ENCODE measurements at regions not wholly inside any gene's neighbourhood (a gene's known extent, or its start where the extent isn't known, plus 50 kb on each side); places are given as distances from the start of the nearest gene placed in this dataset.

DNA sequence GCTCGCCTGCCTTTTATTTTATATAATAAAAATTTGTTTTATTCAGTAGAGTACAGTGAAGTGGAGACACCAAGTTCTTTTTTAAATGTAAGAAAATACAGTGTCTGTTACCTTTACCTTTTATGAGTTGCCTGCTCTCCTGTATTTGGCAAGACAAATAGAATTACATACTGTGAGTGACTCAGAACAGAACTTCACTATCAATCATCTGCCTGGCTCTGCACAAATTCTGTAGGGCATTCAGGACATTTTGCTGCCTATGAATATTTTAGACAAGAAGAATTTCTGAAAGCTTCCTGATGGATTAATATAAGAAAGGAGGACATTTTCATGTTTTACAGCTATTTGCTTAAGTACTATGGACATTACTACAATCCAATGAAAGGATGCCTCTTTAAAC lies 135.4 kb upstream of the PHF14 start:
- Histone ChIP-seq H3K9ac (ENCODE audit: control insufficient read depth, extremely low read depth, insufficient read depth, low read length) (no peak overlapping the region), H3K27me3 (ENCODE audit: control insufficient read depth, extremely low read depth, insufficient read depth, low read length) (no peaks in the 10 kb centered on the region), H3K79me2 (ENCODE audit: control insufficient read depth, insufficient read depth, low read length) (no peaks in the 10 kb centered on the region), H3K9me3 (ENCODE audit: control insufficient read depth, low read depth, low read length) (no peaks in the 10 kb centered on the region), H3K4me1 (ENCODE audit: control insufficient read depth, extremely low read depth, insufficient read depth, low read length) (no peaks in the 10 kb centered on the region), H3K4me3 (ENCODE audit: control insufficient read depth in 2 of 3, extremely low read depth in 1 of 3, insufficient read depth in 2 of 3, low read depth in 1 of 3, low read length in 3 of 3) (no peak overlapping the region), H3K36me3 (ENCODE audit: control insufficient read depth in 2 of 2, extremely low read depth in 1 of 2, insufficient read depth in 2 of 2, low read length in 2 of 2) (no peaks in the 10 kb centered on the region), H4K20me1 (ENCODE audit: control insufficient read depth, extremely low read depth, insufficient read depth, low read length) (no peaks in the 10 kb centered on the region), H3K27ac (ENCODE audit: control insufficient read depth, insufficient read depth, low read length) (no peak overlapping the region), H3K9me1 (ENCODE audit: control insufficient read depth, extremely low read depth, insufficient read depth, low read length) (no peaks in the 10 kb centered on the region), H3K4me2 (ENCODE audit: control insufficient read depth, extremely low read depth, insufficient read depth, low read depth, low read length) (no peak overlapping the region), H2AFZ (ENCODE audit: control insufficient read depth, low read length) (no peak overlapping the region)
- dilution Hi-C loops (cut with MboI; ENCODE audit: extremely low pct_ligation_motif_present, low sequenced_read_pairs), result no loop called here
- FAIRE-seq (no peak), DNase-seq (ENCODE audit: low read depth, low spot score) (no peak)
- TF ChIP-seq, protein P1, sequence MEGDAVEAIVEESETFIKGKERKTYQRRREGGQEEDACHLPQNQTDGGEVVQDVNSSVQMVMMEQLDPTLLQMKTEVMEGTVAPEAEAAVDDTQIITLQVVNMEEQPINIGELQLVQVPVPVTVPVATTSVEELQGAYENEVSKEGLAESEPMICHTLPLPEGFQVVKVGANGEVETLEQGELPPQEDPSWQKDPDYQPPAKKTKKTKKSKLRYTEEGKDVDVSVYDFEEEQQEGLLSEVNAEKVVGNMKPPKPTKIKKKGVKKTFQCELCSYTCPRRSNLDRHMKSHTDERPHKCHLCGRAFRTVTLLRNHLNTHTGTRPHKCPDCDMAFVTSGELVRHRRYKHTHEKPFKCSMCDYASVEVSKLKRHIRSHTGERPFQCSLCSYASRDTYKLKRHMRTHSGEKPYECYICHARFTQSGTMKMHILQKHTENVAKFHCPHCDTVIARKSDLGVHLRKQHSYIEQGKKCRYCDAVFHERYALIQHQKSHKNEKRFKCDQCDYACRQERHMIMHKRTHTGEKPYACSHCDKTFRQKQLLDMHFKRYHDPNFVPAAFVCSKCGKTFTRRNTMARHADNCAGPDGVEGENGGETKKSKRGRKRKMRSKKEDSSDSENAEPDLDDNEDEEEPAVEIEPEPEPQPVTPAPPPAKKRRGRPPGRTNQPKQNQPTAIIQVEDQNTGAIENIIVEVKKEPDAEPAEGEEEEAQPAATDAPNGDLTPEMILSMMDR (optimal IDR thresholded peaks at IDR 0.05 in 1 of 3, IDR thresholded peaks at IDR 0.05 in 1 of 3, conservative IDR thresholded peaks at IDR 0.05 in 1 of 3; ENCODE audit: extremely low read depth in 1 of 3, insufficient read depth in 2 of 3, low read length in 3 of 3), result no peak
- TF ChIP-seq EZH2 (IDR thresholded peaks at IDR 0.05; ENCODE audit: low read length), result no peak

DNA sequence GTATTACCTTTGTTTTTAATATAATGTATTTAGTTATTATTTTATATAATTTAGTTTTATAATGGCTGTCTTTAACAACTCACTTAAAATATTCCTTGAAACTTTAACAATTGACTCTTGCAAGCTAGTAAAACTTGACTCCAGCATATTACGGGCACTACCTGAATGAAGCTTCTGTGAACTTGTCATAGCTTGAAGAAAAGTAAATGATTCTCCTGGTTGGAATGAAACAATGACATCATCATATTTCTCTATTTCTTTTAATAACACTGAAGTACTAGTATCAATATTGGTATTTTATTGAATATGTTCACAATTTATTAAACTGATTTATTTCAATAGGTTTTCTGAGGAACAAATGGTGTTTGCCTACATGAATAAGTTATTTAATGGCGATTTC lies 128.4 kb upstream of the PHF14 start:
- H3K9me3 ChIP-seq (ENCODE audit: control insufficient read depth, low read depth, low read length), result no peaks in the 10 kb centered on the region
- no peak for TF ChIP-seq EZH2 (IDR thresholded peaks at IDR 0.05; ENCODE audit: low read length)
- TF ChIP-seq, protein P1 (optimal IDR thresholded peaks at IDR 0.05 in 1 of 3, IDR thresholded peaks at IDR 0.05 in 1 of 3, conservative IDR thresholded peaks at IDR 0.05 in 1 of 3; ENCODE audit: extremely low read depth in 1 of 3, insufficient read depth in 2 of 3, low read length in 3 of 3), result no peak
- H3K9me1 ChIP-seq (ENCODE audit: control insufficient read depth, extremely low read depth, insufficient read depth, low read length), result no peaks in the 10 kb centered on the region
- no peak overlapping the region for H3K4me3 ChIP-seq (ENCODE audit: control insufficient read depth in 2 of 3, extremely low read depth in 1 of 3, insufficient read depth in 2 of 3, low read depth in 1 of 3, low read length in 3 of 3)
- FAIRE-seq (no peak), DNase-seq (ENCODE audit: low read depth, low spot score) (no peak)
- no peak overlapping the region for H2AFZ ChIP-seq (ENCODE audit: control insufficient read depth, low read length)
- dilution Hi-C loops (cut with MboI; ENCODE audit: extremely low pct_ligation_motif_present, low sequenced_read_pairs), result no loop called here
- no peaks in the 10 kb centered on the region for H3K36me3 ChIP-seq (ENCODE audit: control insufficient read depth in 2 of 2, extremely low read depth in 1 of 2, insufficient read depth in 2 of 2, low read length in 2 of 2)
- no peak overlapping the region for H3K9ac ChIP-seq (ENCODE audit: control insufficient read depth, extremely low read depth, insufficient read depth, low read length)
- H3K4me2 ChIP-seq (ENCODE audit: control insufficient read depth, extremely low read depth, insufficient read depth, low read depth, low read length), result no peak overlapping the region
- H3K79me2 ChIP-seq (ENCODE audit: control insufficient read depth, insufficient read depth, low read length), result no peaks in the 10 kb centered on the region
- H3K4me1 ChIP-seq (ENCODE audit: control insufficient read depth, extremely low read depth, insufficient read depth, low read length), result no peaks in the 10 kb centered on the region
- no peak overlapping the region for H3K27ac ChIP-seq (ENCODE audit: control insufficient read depth, insufficient read depth, low read length)
- no peaks in the 10 kb centered on the region for H4K20me1 ChIP-seq (ENCODE audit: control insufficient read depth, extremely low read depth, insufficient read depth, low read length)
- no peaks in the 10 kb centered on the region for H3K27me3 ChIP-seq (ENCODE audit: control insufficient read depth, extremely low read depth, insufficient read depth, low read length)

Data from keratinocyte (primary cell).